ENCODE measurements at regions not wholly inside any gene's neighbourhood (a gene's known extent, or its start where the extent isn't known, plus 50 kb on each side); places are given as distances from the start of the nearest gene placed in this dataset.

DNA sequence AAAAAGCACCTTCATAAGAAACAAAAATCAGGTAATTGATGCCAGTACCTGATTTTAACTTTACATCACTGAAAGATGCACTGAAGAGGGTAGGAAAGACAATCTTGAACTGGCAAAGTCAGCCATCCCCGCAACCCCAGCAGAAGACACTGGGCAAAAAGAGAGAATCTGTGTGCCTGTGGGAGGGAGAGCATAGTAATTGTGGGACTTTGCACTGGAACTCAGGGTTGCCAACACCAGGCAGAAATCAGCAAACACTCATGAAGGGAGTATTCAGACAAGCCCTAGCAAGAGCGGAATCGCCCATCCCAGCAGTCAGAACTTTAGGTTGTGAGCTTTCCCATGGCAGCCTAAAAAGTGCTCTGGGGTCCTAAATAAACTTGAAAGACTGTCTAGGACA lies 344.6 kb upstream of the GJE1 start:
- no peak overlapping the region for H3K4me3 ChIP-seq
- H3K4me1 ChIP-seq (replicated peaks) = no peaks in the 10 kb centered on the region
- no peaks in the 10 kb centered on the region for H3K36me3 ChIP-seq
- intact Hi-C loops (cut with DNase I) = no loop called here
- TF ChIP-seq, protein P1, sequence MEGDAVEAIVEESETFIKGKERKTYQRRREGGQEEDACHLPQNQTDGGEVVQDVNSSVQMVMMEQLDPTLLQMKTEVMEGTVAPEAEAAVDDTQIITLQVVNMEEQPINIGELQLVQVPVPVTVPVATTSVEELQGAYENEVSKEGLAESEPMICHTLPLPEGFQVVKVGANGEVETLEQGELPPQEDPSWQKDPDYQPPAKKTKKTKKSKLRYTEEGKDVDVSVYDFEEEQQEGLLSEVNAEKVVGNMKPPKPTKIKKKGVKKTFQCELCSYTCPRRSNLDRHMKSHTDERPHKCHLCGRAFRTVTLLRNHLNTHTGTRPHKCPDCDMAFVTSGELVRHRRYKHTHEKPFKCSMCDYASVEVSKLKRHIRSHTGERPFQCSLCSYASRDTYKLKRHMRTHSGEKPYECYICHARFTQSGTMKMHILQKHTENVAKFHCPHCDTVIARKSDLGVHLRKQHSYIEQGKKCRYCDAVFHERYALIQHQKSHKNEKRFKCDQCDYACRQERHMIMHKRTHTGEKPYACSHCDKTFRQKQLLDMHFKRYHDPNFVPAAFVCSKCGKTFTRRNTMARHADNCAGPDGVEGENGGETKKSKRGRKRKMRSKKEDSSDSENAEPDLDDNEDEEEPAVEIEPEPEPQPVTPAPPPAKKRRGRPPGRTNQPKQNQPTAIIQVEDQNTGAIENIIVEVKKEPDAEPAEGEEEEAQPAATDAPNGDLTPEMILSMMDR (IDR thresholded peaks at IDR 0.05) = no peak
- TF ChIP-seq POLR2AphosphoS5 (IDR thresholded peaks at IDR 0.05) = no peak
- TF ChIP-seq POLR2A (IDR thresholded peaks at IDR 0.05) = no peak
- no peak overlapping the region for H3K27ac ChIP-seq
- H3K27me3 ChIP-seq (replicated peaks; ENCODE audit: insufficient read depth) = no peaks in the 10 kb centered on the region
- no peaks in the 10 kb centered on the region for H3K9me3 ChIP-seq
- 97% methylated on average over 3 of the region's 3 CpGs for WGBS
- no peak for DNase-seq (ENCODE audit: low spot score)

DNA sequence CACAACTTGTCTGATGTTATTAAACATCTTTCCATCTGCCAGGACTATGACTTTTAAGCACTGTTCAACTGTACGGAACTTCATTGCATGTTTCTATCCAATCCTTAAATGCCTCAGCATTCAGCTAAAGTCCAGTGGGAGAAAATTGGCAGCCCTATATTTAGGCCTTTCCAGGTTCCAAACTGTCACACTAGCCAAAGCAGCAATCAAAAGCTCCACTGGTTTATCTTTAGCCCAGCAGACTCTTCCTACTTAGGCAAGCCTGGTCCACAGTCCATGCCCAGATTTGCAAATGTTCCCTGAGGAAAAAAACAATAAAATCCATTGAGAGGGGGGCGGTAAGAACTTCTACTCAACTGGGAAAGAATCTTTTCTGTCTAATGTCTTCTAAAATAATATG lies 349.1 kb upstream of the GJE1 start:
- 78% methylated on average over 2 of the region's 2 CpGs for WGBS
- no peak for DNase-seq (ENCODE audit: low spot score)
- no peaks in the 10 kb centered on the region for H3K4me1 ChIP-seq (replicated peaks)
- no peaks in the 10 kb centered on the region for H3K27me3 ChIP-seq (replicated peaks; ENCODE audit: insufficient read depth)
- no peak overlapping the region for H3K4me3 ChIP-seq
- no peaks in the 10 kb centered on the region for H3K36me3 ChIP-seq
- TF ChIP-seq POLR2AphosphoS5 (IDR thresholded peaks at IDR 0.05) = no peak
- TF ChIP-seq POLR2A (IDR thresholded peaks at IDR 0.05) = no peak
- TF ChIP-seq, protein P1 (IDR thresholded peaks at IDR 0.05) = no peak
- intact Hi-C loops (cut with DNase I) = no loop called here
- H3K9me3 ChIP-seq = no peaks in the 10 kb centered on the region
- no peak overlapping the region for H3K27ac ChIP-seq

DNA sequence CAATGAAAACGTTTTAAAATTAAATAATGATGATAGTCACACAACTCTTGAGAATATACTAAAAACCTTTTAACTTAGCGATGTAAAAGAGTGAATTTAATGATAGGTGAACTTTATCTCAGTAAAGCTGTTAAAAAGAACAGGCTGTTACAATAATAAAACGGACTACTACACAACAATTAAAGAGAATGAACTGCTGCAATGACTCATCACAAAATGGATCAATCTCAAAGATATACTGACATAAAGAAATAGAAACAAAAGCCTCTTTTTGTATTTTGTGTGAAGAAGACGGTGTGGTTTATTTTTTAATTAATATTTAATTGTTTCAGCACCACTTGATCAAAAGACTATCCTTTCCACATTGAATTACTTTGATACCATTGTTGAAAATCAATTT lies 352.4 kb upstream of the GJE1 start:
- Histone ChIP-seq H3K9me3 (no peaks in the 10 kb centered on the region), H3K27ac (no peak overlapping the region), H3K36me3 (no peaks in the 10 kb centered on the region), H3K4me1 (replicated peaks) (no peaks in the 10 kb centered on the region), H3K27me3 (replicated peaks; ENCODE audit: insufficient read depth) (no peaks in the 10 kb centered on the region), H3K4me3 (no peak overlapping the region)
- TF ChIP-seq, protein P1 (IDR thresholded peaks at IDR 0.05) = no peak
- TF ChIP-seq POLR2A (IDR thresholded peaks at IDR 0.05) (no peak), POLR2AphosphoS5 (IDR thresholded peaks at IDR 0.05) (no peak)
- no peak for DNase-seq (ENCODE audit: low spot score)
- WGBS = 63% methylated on average over 4 of the region's 4 CpGs
- intact Hi-C loops (cut with DNase I) = no loop called here

DNA sequence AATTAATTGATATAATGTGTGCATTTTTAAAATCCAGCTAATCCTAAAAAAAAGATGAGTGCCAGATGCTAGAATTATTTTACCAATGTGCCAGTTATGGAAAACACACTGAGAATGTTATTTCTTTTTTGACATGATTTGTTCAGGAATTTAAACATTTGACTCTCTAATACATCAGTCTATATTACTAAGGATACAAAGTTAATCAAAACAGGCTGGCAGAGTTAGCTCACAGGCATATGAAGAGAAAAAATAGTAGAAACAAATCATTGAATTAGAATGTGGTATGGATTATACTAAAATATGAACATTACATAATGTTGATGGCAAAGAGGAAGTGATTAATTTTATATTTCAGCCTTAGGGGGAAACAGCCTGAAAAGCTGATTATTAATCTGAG lies 368.3 kb upstream of the GJE1 start:
- Histone ChIP-seq H3K27me3 (replicated peaks; ENCODE audit: insufficient read depth) (no peaks in the 10 kb centered on the region), H3K36me3 (no peaks in the 10 kb centered on the region), H3K9me3 (no peaks in the 10 kb centered on the region), H3K4me3 (no peak overlapping the region), H3K4me1 (replicated peaks) (no peaks in the 10 kb centered on the region), H3K27ac (no peak overlapping the region)
- no peak for DNase-seq (ENCODE audit: low spot score)
- intact Hi-C loops (cut with DNase I) = no loop called here
- TF ChIP-seq, protein P1 (IDR thresholded peaks at IDR 0.05) = no peak
- no peak for TF ChIP-seq POLR2AphosphoS5 (IDR thresholded peaks at IDR 0.05)
- no peak for TF ChIP-seq POLR2A (IDR thresholded peaks at IDR 0.05)

DNA sequence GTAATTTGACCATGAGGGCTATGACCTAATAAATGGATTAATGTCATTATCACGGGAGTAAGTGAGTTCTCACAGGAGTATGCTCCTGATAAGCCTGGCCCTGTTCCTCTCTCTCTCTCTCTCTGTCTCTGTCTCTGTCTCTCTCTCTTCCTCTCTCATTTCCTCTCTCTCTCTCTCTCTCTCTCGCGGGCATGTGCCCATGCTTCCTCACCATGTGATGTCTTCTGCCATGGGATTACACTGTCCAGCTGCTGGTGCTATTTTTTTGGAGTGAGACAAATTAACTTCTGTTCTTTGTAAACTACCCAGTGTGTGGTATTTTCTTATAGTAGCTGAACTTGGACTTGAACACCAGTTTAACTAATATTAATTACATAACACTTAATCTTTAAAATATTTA lies 374.3 kb upstream of the GJE1 start:
- TF ChIP-seq, protein P1 (IDR thresholded peaks at IDR 0.05) = no peak
- TF ChIP-seq POLR2A (IDR thresholded peaks at IDR 0.05) (no peak), POLR2AphosphoS5 (IDR thresholded peaks at IDR 0.05) (no peak)

More for the DNA sequence above, 374.3 kb upstream of the GJE1 start:
- Histone ChIP-seq H3K4me1 (replicated peaks) (no peaks in the 10 kb centered on the region), H3K27me3 (replicated peaks; ENCODE audit: insufficient read depth) (no peaks in the 10 kb centered on the region), H3K36me3 (no peaks in the 10 kb centered on the region), H3K27ac (no peak overlapping the region), H3K4me3 (no peak overlapping the region), H3K9me3 (no peaks in the 10 kb centered on the region)
- intact Hi-C loops (cut with DNase I) = no loop called here
- DNase-seq (ENCODE audit: low spot score) = no peak
- WGBS = 90% methylated on average over 3 of the region's 3 CpGs
